Mesenchymal stem cell (in vitro differentiated cells and primary cell): ENCODE measurements at regions not wholly inside any gene's neighbourhood (a gene's known extent, or its start where the extent isn't known, plus 50 kb on each side); places are given as distances from the start of the nearest gene placed in this dataset.

Source experiments
- DNase-seq: peaks from one replicate; pipeline ENCODE4 v3.0.0-alpha.2; 2013
- H2AFZ ChIP-seq: one replicate; pipeline ENCODE4 v1.6.1; 2013; ENCODE audit warnings: low read depth, mild to moderate bottlenecking, control low read depth, inconsistent platforms, low read length, moderate library complexity
- H2AK5ac ChIP-seq: 2 replicates; pipeline ENCODE4 v1.6.1; 2013; ENCODE audit warnings: low read length, moderate library complexity, mild to moderate bottlenecking, inconsistent platforms; ENCODE audit not compliant: severe bottlenecking
- H2BK120ac ChIP-seq: one replicate; pipeline ENCODE4 v1.6.1; 2013; ENCODE audit warnings: low read depth, mild to moderate bottlenecking, inconsistent platforms, low read length, moderate library complexity
- H2BK12ac ChIP-seq, 2 experiments: one replicate each; pipeline ENCODE4 v1.6.1; 2013; ENCODE audit warnings: inconsistent platforms in 2 of 2, low read length in 2 of 2, mild to moderate bottlenecking in 2 of 2, moderate library complexity in 2 of 2, control low read depth in 1 of 2
- H2BK15ac ChIP-seq: one replicate; pipeline ENCODE4 v1.6.1; 2013; ENCODE audit warnings: mild to moderate bottlenecking, low read depth, inconsistent platforms; ENCODE audit not compliant: poor library complexity, severe bottlenecking
- H2BK5ac ChIP-seq: 2 replicates; pipeline ENCODE4 v1.6.1; 2013; ENCODE audit warnings: low read depth, mild to moderate bottlenecking, low read length, control low read depth, inconsistent platforms; ENCODE audit not compliant: poor library complexity, severe bottlenecking
- H3K14ac ChIP-seq, 2 experiments: one replicate each; pipeline ENCODE4 v1.6.1; 2013; ENCODE audit warnings: inconsistent platforms in 2 of 2, low read length in 2 of 2, control low read depth in 1 of 2, mild to moderate bottlenecking in 1 of 2, moderate library complexity in 1 of 2
- H3K18ac ChIP-seq, 2 experiments: one replicate each; pipeline ENCODE4 v1.6.1; 2013; ENCODE audit warnings: inconsistent platforms in 2 of 2, low read length in 2 of 2, control low read depth in 1 of 2, low read depth in 1 of 2, mild to moderate bottlenecking in 1 of 2
- H3K23ac ChIP-seq, 2 experiments: one replicate each; pipeline ENCODE4 v1.6.1; 2013; ENCODE audit warnings: inconsistent platforms in 2 of 2, low read length in 2 of 2, mild to moderate bottlenecking in 2 of 2, moderate library complexity in 2 of 2, control low read depth in 1 of 2
- H3K27ac ChIP-seq: 2 replicates; pipeline ENCODE4 v1.5.1; 2013; ENCODE audit warnings: mild to moderate bottlenecking, moderate library complexity, low read length, control low read depth, inconsistent platforms; ENCODE audit not compliant: poor library complexity, severe bottlenecking
- H3K27me3 ChIP-seq, 2 experiments: 2 replicates each; pipeline versions ENCODE4 v1.6.1 to v1.7.0; 2013; ENCODE audit warnings: low read length in 2 of 2, mild to moderate bottlenecking in 2 of 2, moderate library complexity in 2 of 2, control low read depth in 1 of 2, inconsistent platforms in 1 of 2; ENCODE audit not compliant: control insufficient read depth in 1 of 2, insufficient read depth in 1 of 2
- H3K36me3 ChIP-seq, 2 experiments: 2 replicates each; pipeline versions ENCODE4 v1.6.1 to v1.7.0; 2013; ENCODE audit warnings: low read length in 2 of 2, control low read depth in 1 of 2, inconsistent platforms in 1 of 2, low read depth in 1 of 2, mild to moderate bottlenecking in 1 of 2; ENCODE audit not compliant: insufficient read depth in 2 of 2, control insufficient read depth in 1 of 2
- H3K4ac ChIP-seq, 2 experiments: one replicate each; pipeline ENCODE4 v1.6.1; 2013; ENCODE audit warnings: inconsistent platforms in 2 of 2, low read length in 2 of 2, mild to moderate bottlenecking in 2 of 2, moderate library complexity in 2 of 2, control low read depth in 1 of 2, low read depth in 1 of 2
- H3K4me1 ChIP-seq: 2 replicates; pipeline ENCODE4 v1.6.1; 2013; ENCODE audit warnings: low read depth, low read length, control low read depth; ENCODE audit not compliant: control insufficient read depth, insufficient read depth
- H3K4me2 ChIP-seq: 2 replicates; pipeline ENCODE4 v1.6.1; 2013; ENCODE audit warnings: low read length, mild to moderate bottlenecking, inconsistent platforms; ENCODE audit not compliant: poor library complexity, severe bottlenecking
- H3K4me3 ChIP-seq, 2 experiments: 2 replicates each; pipeline versions ENCODE4 v1.5.1 to v1.7.0; 2013; ENCODE audit warnings: low read length in 2 of 2, mild to moderate bottlenecking in 2 of 2, control low read depth in 1 of 2, low read depth in 1 of 2; ENCODE audit not compliant: insufficient read depth in 1 of 2
- H3K79me1 ChIP-seq: replicated peaks from 2 replicates; pipeline ENCODE4 v1.6.1; 2013; ENCODE audit warnings: mild to moderate bottlenecking, control low read depth, low read length, inconsistent platforms; ENCODE audit not compliant: poor library complexity, severe bottlenecking
- H3K9ac ChIP-seq: 2 replicates; pipeline ENCODE4 v1.7.0; 2013; ENCODE audit warnings: mild to moderate bottlenecking, low read length, moderate library complexity
- H3K9me3 ChIP-seq: 2 replicates; pipeline ENCODE4 v1.7.0; 2013; ENCODE audit warnings: mild to moderate bottlenecking, low read length; ENCODE audit not compliant: control insufficient read depth
- H4K8ac ChIP-seq: one replicate; pipeline ENCODE4 v1.6.1; 2013; ENCODE audit warnings: inconsistent platforms, mild to moderate bottlenecking, low read length, moderate library complexity
- H4K91ac ChIP-seq: one replicate; pipeline ENCODE4 v1.6.1; 2013; ENCODE audit warnings: mild to moderate bottlenecking, low read length, inconsistent platforms
- WGBS: methylation state at CpG from one replicate; pipeline ENCODE4 v1.1.7; 2013; ENCODE audit warnings: mixed read lengths; 5-methylcytosine and 5-hydroxymethylcytosine counted together

GRCh38 chr5:74363603-74364205 is 276.8 kb downstream of the ENC1 start:
- Histone ChIP-seq H3K14ac (no peak overlapping the region), H3K9me3 (peaks cover 14% of the 10 kb centered on the region), H2BK15ac (no peak overlapping the region), H3K27me3 (peaks cover 0 to 3% of the 10 kb centered on the region in 2 experiments), H4K91ac (no peak overlapping the region), H3K9ac (no peak overlapping the region), H3K18ac (no peak overlapping the region), H3K27ac (no peak overlapping the region), H3K79me1 (no peaks in the 10 kb centered on the region), H2BK5ac (no peak overlapping the region), H4K8ac (no peak overlapping the region), H2BK12ac (no peak overlapping the region), H3K36me3 (no peaks in the 10 kb centered on the region), H3K4me2 (no peak overlapping the region), H2AFZ (no peak overlapping the region), H2BK120ac (no peak overlapping the region), H3K4ac (no peak overlapping the region), H3K4me1 (peaks cover 2% of the 10 kb centered on the region), H2AK5ac (no peak overlapping the region), H3K4me3 (no peak overlapping the region), H3K23ac (no peak overlapping the region)
- 89% methylated on average over 6 of the region's 7 CpGs for WGBS
- no peak for DNase-seq

- H3K9me3 ChIP-seq, result peaks cover 13% of the 10 kb centered on the region
- H3K79me1 ChIP-seq, result no peaks in the 10 kb centered on the region
- H4K91ac ChIP-seq, result no peak overlapping the region
- H2AFZ ChIP-seq, result peak overlapping the region; percentile 19
- H2BK15ac ChIP-seq, result no peak overlapping the region
- DNase-seq, result no peak
- H3K4ac ChIP-seq, result no peak overlapping the region
- H3K23ac ChIP-seq, result no peak overlapping the region
- no peak overlapping the region for H3K4me3 ChIP-seq
- H3K27me3 ChIP-seq, result peaks cover 0 to 3% of the 10 kb centered on the region in 2 experiments
- H2BK12ac ChIP-seq, result peak overlapping the region in 1 of 2 experiments; percentile 39
- H2BK5ac ChIP-seq, result no peak overlapping the region
- no peak overlapping the region for H3K18ac ChIP-seq
- H2BK120ac ChIP-seq, result no peak overlapping the region
- 87% methylated on average over 13 of the region's 13 CpGs for WGBS
- peak overlapping the region in 1 of 2 experiments; percentile 51 for H3K14ac ChIP-seq
- no peak overlapping the region for H2AK5ac ChIP-seq
- no peak overlapping the region for H3K4me2 ChIP-seq
- peaks cover 2% of the 10 kb centered on the region for H3K4me1 ChIP-seq
- H3K27ac ChIP-seq, result no peak overlapping the region
- no peak overlapping the region for H3K9ac ChIP-seq
- H3K36me3 ChIP-seq, result no peaks in the 10 kb centered on the region
- H4K8ac ChIP-seq, result no peak overlapping the region
Measured at GRCh38 chr5:74361406-74362358, 278.8 kb downstream of the ENC1 start.

- no peak for DNase-seq
- Histone ChIP-seq H3K4ac (no peak overlapping the region), H3K27ac (no peak overlapping the region), H4K8ac (no peak overlapping the region), H3K9me3 (peaks cover 5% of the 10 kb centered on the region), H3K4me3 (no peak overlapping the region), H2BK5ac (no peak overlapping the region), H3K23ac (no peak overlapping the region), H3K4me2 (no peak overlapping the region), H3K9ac (no peak overlapping the region), H3K36me3 (no peaks in the 10 kb centered on the region), H3K14ac (no peak overlapping the region), H2BK12ac (no peak overlapping the region), H4K91ac (no peak overlapping the region), H2BK120ac (no peak overlapping the region), H2AK5ac (no peak overlapping the region), H2BK15ac (no peak overlapping the region), H3K79me1 (no peaks in the 10 kb centered on the region), H2AFZ (no peak overlapping the region), H3K27me3 (peaks cover 0 to 3% of the 10 kb centered on the region in 2 experiments), H3K4me1 (peaks cover 2% of the 10 kb centered on the region), H3K18ac (no peak overlapping the region)
- WGBS, result 81% methylated on average over 7 of the region's 7 CpGs
Measured at GRCh38 chr5:74360535-74361210, 279.9 kb downstream of the ENC1 start.

- H3K23ac ChIP-seq, result no peak overlapping the region
- H4K8ac ChIP-seq, result no peak overlapping the region
- no peaks in the 10 kb centered on the region for H3K9me3 ChIP-seq
- no peak overlapping the region for H3K9ac ChIP-seq
- peaks cover 0 to 7% of the 10 kb centered on the region in 2 experiments for H3K27me3 ChIP-seq
- DNase-seq, result no peak
- H3K4me1 ChIP-seq, result peaks cover 2% of the 10 kb centered on the region
- no peak overlapping the region for H3K4ac ChIP-seq
- no peak overlapping the region for H2BK15ac ChIP-seq
- H3K36me3 ChIP-seq, result no peaks in the 10 kb centered on the region
- no peak overlapping the region for H3K27ac ChIP-seq
- H3K4me3 ChIP-seq, result no peak overlapping the region
- no peak overlapping the region for H2BK12ac ChIP-seq
- H2BK120ac ChIP-seq, result no peak overlapping the region
- no peaks in the 10 kb centered on the region for H3K79me1 ChIP-seq
- H2AFZ ChIP-seq, result no peak overlapping the region
- no peak overlapping the region for H3K14ac ChIP-seq
- no peak overlapping the region for H2AK5ac ChIP-seq
- H3K4me2 ChIP-seq, result no peak overlapping the region
- H4K91ac ChIP-seq, result no peak overlapping the region
- no peak overlapping the region for H3K18ac ChIP-seq
- H2BK5ac ChIP-seq, result no peak overlapping the region
- WGBS, result 68% methylated on average over 4 of the region's 5 CpGs
Measured at GRCh38 chr5:74357827-74358226, 282.7 kb downstream of the ENC1 start.
